Naive thymus-derived CD4-positive, alpha-beta T cell (primary cell): ENCODE measurements at regions not wholly inside any gene's neighbourhood (a gene's known extent, or its start where the extent isn't known, plus 50 kb on each side); places are given as distances from the start of the nearest gene placed in this dataset.

Experiments used
- ATAC-seq: fragments of 150-1000 bp; cut with Tn5 transposase; 2 replicates; pipeline ENCODE4 v1.10.0; 2021; ENCODE audit warnings: mild to moderate bottlenecking, moderate library complexity
- CTCF ChIA-PET: fragments of 350-600 bp; sonication (Branson Sonifier 250); formaldehyde crosslinking; loops from one replicate; lab custom pipeline; 2021; ENCODE audit warnings: antibody characterized with exemption; lab: Charles Lee
- POLR2A ChIA-PET: fragments of 350-600 bp; sonication (Branson Sonifier 250); formaldehyde crosslinking; loops from one replicate; lab custom pipeline; 2021; ENCODE audit warnings: antibody characterized with exemption, inconsistent platforms; lab: Charles Lee
- DNase-seq, 9 donors: peaks; one replicate each; pipeline versions ENCODE4 v3.0.0 to v3.0.0-alpha.2; 2020 to 2022; ENCODE audit warnings: mixed read lengths in 1 of 9
- H3K27ac ChIP-seq: one replicate; pipeline ENCODE4 v1.7.0; 2013; ENCODE audit warnings: mild to moderate bottlenecking, low read depth, low read length, moderate library complexity
- H3K27me3 ChIP-seq, 2 donors: one replicate each; pipeline ENCODE4 v1.7.0; 2013; ENCODE audit warnings: low read length in 2 of 2, mild to moderate bottlenecking in 2 of 2, moderate library complexity in 2 of 2; ENCODE audit not compliant: control insufficient read depth in 2 of 2, insufficient read depth in 2 of 2
- H3K36me3 ChIP-seq, 3 experiments: 1 replicate in 2 of 3; 2 replicates in 1 of 3; pipeline ENCODE4 v1.7.0; 2013; ENCODE audit warnings: low read length in 3 of 3, mild to moderate bottlenecking in 3 of 3, moderate library complexity in 1 of 3; ENCODE audit not compliant: insufficient read depth in 3 of 3, control insufficient read depth in 2 of 3
- H3K4me1 ChIP-seq, 2 donors: one replicate each; pipeline ENCODE4 v1.7.0; 2013; ENCODE audit warnings: low read length in 2 of 2, mild to moderate bottlenecking in 2 of 2, moderate library complexity in 1 of 2; ENCODE audit not compliant: control insufficient read depth in 2 of 2, insufficient read depth in 2 of 2
- H3K4me3 ChIP-seq: 2 replicates; pipeline ENCODE4 v1.7.0; 2013; ENCODE audit warnings: mild to moderate bottlenecking, low read length
- H3K9me3 ChIP-seq, 3 experiments: 1 replicate in 2 of 3; 2 replicates in 1 of 3; pipeline ENCODE4 v1.7.0; 2013; ENCODE audit warnings: low read length in 3 of 3; ENCODE audit not compliant: control insufficient read depth in 2 of 3
- H3K27ac Mint-ChIP-seq, 9 donors: one replicate each; pipeline ENCODE4 v1.8.0; 2020 to 2022; ENCODE audit warnings: mixed read lengths in 9 of 9, mild to moderate bottlenecking in 8 of 9, moderate library complexity in 5 of 9, inconsistent platforms in 2 of 9
- H3K27me3 Mint-ChIP-seq, 5 donors: one replicate each; pipeline ENCODE4 v1.8.0; 2021 to 2022; ENCODE audit warnings: mixed read lengths in 5 of 5, mild to moderate bottlenecking in 1 of 5
- H3K36me3 Mint-ChIP-seq, 5 donors: one replicate each; pipeline ENCODE4 v1.8.0; 2020 to 2022; ENCODE audit warnings: mixed read lengths in 5 of 5, mild to moderate bottlenecking in 3 of 5, inconsistent platforms in 1 of 5
- H3K4me1 Mint-ChIP-seq, 7 donors: one replicate each; pipeline ENCODE4 v1.8.0; 2020 to 2022; ENCODE audit warnings: mixed read lengths in 7 of 7, mild to moderate bottlenecking in 3 of 7, inconsistent platforms in 1 of 7
- H3K4me3 Mint-ChIP-seq, 10 donors: one replicate each; pipeline ENCODE4 v1.8.0; 2020 to 2022; ENCODE audit warnings: mild to moderate bottlenecking in 10 of 10, mixed read lengths in 10 of 10, moderate library complexity in 6 of 10, inconsistent platforms in 2 of 10
- H3K9me3 Mint-ChIP-seq, 11 donors: one replicate each; pipeline ENCODE4 v1.8.0; 2020 to 2022; ENCODE audit warnings: mixed read lengths in 11 of 11, mild to moderate bottlenecking in 4 of 11, inconsistent platforms in 1 of 11, moderate library complexity in 1 of 11
- intact Hi-C, 2 donors: fragments of 100-400 bp; cut with micrococcal nuclease; formaldehyde crosslinking; loops; one replicate each; pipeline ENCODE4 v1.15.1; 2023

DNA sequence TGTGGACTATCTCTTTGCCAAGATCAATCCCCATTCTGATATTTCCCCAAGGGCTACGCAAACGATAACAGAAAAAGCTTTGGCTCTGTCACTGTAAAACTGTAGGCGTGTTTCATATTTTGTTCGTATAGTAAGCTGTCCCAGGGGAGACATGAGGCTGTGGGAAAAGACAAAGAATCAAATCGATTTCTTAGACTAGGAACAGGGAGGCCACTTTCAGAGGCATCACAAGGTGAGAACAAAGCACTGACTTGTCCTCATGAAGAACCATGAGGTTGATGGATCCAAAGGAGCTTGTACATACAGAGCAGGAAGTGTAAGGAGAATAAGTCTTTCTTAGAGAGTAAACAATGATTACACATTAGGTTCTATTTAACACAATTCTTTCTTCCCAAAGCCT, 255.7 kb downstream of the HNMT start:
- no peak overlapping the region for H3K27ac Mint-ChIP-seq
- no peak for ATAC-seq
- no peak for DNase-seq
- H3K4me1 Mint-ChIP-seq: no peaks in the 10 kb centered on the region
- no peaks in the 10 kb centered on the region for H3K36me3 ChIP-seq
- H3K27ac ChIP-seq: no peak overlapping the region
- no peaks in the 10 kb centered on the region for H3K9me3 ChIP-seq
- H3K27me3 Mint-ChIP-seq: no peaks in the 10 kb centered on the region
- CTCF ChIA-PET: no interaction called here
- H3K4me1 ChIP-seq: no peaks in the 10 kb centered on the region
- intact Hi-C loops: no loop called here
- no peak overlapping the region for H3K4me3 ChIP-seq
- no peak overlapping the region for H3K4me3 Mint-ChIP-seq
- POLR2A ChIA-PET: no interaction called here
- no peaks in the 10 kb centered on the region for H3K27me3 ChIP-seq
- H3K9me3 Mint-ChIP-seq: peaks cover 0 to 8% (median 4%) of the 10 kb centered on the region in 11 donors
- no peaks in the 10 kb centered on the region for H3K36me3 Mint-ChIP-seq

- Mint-ChIP-seq H3K9me3 (peaks cover 0 to 8% (median 4%) of the 10 kb centered on the region in 11 donors), H3K36me3 (no peaks in the 10 kb centered on the region), H3K4me3 (no peak overlapping the region), H3K4me1 (no peaks in the 10 kb centered on the region), H3K27me3 (no peaks in the 10 kb centered on the region), H3K27ac (no peak overlapping the region)
- Histone ChIP-seq H3K9me3 (no peaks in the 10 kb centered on the region), H3K36me3 (no peaks in the 10 kb centered on the region), H3K27me3 (no peaks in the 10 kb centered on the region), H3K27ac (no peak overlapping the region), H3K4me1 (no peaks in the 10 kb centered on the region), H3K4me3 (no peak overlapping the region)
- POLR2A ChIA-PET: no interaction called here
- intact Hi-C loops: no loop called here
- no peak for ATAC-seq
- CTCF ChIA-PET: no interaction called here
- no peak for DNase-seq
These were observed 257.1 kb downstream of the HNMT start for GRCh38 chr2:138221358-138221757.

GRCh38 chr2:138223319-138223718, 259.0 kb downstream of the HNMT start:
- Mint-ChIP-seq H3K36me3 (no peaks in the 10 kb centered on the region), H3K4me1 (no peaks in the 10 kb centered on the region), H3K9me3 (peaks cover 0 to 12% (median 4%) of the 10 kb centered on the region in 11 donors), H3K27me3 (no peaks in the 10 kb centered on the region), H3K4me3 (no peak overlapping the region), H3K27ac (no peak overlapping the region)
- no peak overlapping the region for H3K27ac ChIP-seq
- no peaks in the 10 kb centered on the region for H3K9me3 ChIP-seq
- no peak for ATAC-seq
- no peaks in the 10 kb centered on the region for H3K4me1 ChIP-seq
- no peaks in the 10 kb centered on the region for H3K27me3 ChIP-seq
- intact Hi-C loops: no loop called here
- H3K4me3 ChIP-seq: no peak overlapping the region
- POLR2A ChIA-PET: no interaction called here
- CTCF ChIA-PET: no interaction called here
- DNase-seq: no peak
- no peaks in the 10 kb centered on the region for H3K36me3 ChIP-seq

DNA sequence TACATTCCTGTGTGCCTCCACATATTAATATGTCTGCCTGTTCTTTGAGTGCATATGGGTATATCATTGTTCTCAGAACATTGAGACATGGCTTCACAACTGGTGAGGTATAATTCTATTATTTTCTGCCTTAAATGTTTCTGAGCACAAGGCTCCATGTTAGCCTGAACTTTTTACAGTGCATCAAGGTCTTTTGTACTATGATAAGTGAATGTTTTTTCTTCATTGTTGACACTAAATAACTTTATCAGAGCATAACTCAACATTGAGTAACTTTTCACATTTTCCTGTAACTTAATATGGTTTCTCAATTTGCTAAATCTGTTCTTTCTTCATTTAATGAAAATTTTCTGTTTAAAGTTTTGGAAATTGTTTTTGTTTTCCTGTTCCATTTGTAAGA, 262.9 kb downstream of the HNMT start:
- ChIA-PET CTCF (no interaction called here), POLR2A (no interaction called here)
- H3K9me3 Mint-ChIP-seq: peaks cover 0 to 15% (median 7%) of the 10 kb centered on the region in 11 donors
- no peaks in the 10 kb centered on the region for H3K4me1 ChIP-seq
- no peak overlapping the region for H3K27ac ChIP-seq
- no peaks in the 10 kb centered on the region for H3K36me3 Mint-ChIP-seq
- H3K4me1 Mint-ChIP-seq: no peaks in the 10 kb centered on the region
- H3K27me3 Mint-ChIP-seq: peaks cover 0 to 4% (median 3%) of the 10 kb centered on the region in 5 donors
- DNase-seq (no peak), ATAC-seq (no peak)
- H3K27ac Mint-ChIP-seq: no peak overlapping the region
- H3K36me3 ChIP-seq: no peaks in the 10 kb centered on the region
- H3K4me3 Mint-ChIP-seq: no peak overlapping the region
- no peaks in the 10 kb centered on the region for H3K9me3 ChIP-seq
- intact Hi-C loops: no loop called here
- H3K4me3 ChIP-seq: no peak overlapping the region
- no peaks in the 10 kb centered on the region for H3K27me3 ChIP-seq

DNA sequence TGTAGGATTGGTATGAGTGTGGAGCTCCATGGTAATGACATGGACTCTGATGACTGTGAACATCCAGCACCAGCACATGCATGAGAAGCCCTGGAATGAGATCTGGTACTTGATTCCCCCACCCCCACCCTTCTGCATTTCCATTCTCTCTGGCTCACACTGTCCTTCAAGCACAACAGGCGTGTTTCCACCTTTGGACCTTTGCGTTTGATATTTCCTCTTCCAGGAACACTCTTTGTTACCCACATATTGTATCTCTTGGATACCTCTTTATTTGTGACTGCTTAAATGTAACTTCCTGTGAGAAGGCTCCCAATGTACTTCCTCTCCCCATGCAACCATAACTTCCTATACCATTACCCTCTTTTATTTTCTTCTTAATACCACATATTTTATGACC, 263.8 kb downstream of the HNMT start:
- H3K9me3 ChIP-seq: no peaks in the 10 kb centered on the region
- no peaks in the 10 kb centered on the region for H3K36me3 Mint-ChIP-seq
- H3K4me3 ChIP-seq: no peak overlapping the region
- CTCF ChIA-PET: no interaction called here
- no peak overlapping the region for H3K4me3 Mint-ChIP-seq
- ATAC-seq (no peak), DNase-seq (no peak)
- POLR2A ChIA-PET: no interaction called here
- peaks cover 0 to 8% (median 4%) of the 10 kb centered on the region in 5 donors for H3K27me3 Mint-ChIP-seq
- no peaks in the 10 kb centered on the region for H3K4me1 ChIP-seq
- intact Hi-C loops: no loop called here
- H3K9me3 Mint-ChIP-seq: peaks cover 0 to 18% (median 8%) of the 10 kb centered on the region in 11 donors
- H3K36me3 ChIP-seq: no peaks in the 10 kb centered on the region
- H3K27ac ChIP-seq: no peak overlapping the region
- H3K27ac Mint-ChIP-seq: no peak overlapping the region
- no peaks in the 10 kb centered on the region for H3K27me3 ChIP-seq
- H3K4me1 Mint-ChIP-seq: no peaks in the 10 kb centered on the region

- H3K36me3 Mint-ChIP-seq: no peaks in the 10 kb centered on the region
- no peak overlapping the region for H3K27ac Mint-ChIP-seq
- ATAC-seq (no peak), DNase-seq (no peak)
- no peak overlapping the region for H3K27ac ChIP-seq
- no peaks in the 10 kb centered on the region for H3K36me3 ChIP-seq
- peaks cover 0 to 9% (median 5%) of the 10 kb centered on the region in 11 donors for H3K9me3 Mint-ChIP-seq
- H3K4me1 Mint-ChIP-seq: no peaks in the 10 kb centered on the region
- POLR2A ChIA-PET: no interaction called here
- CTCF ChIA-PET: no interaction called here
- no peak overlapping the region for H3K4me3 ChIP-seq
- no peaks in the 10 kb centered on the region for H3K9me3 ChIP-seq
- intact Hi-C loops: no loop called here
- H3K27me3 ChIP-seq: no peaks in the 10 kb centered on the region
- no peak overlapping the region for H3K4me3 Mint-ChIP-seq
- H3K4me1 ChIP-seq: no peaks in the 10 kb centered on the region
- H3K27me3 Mint-ChIP-seq: peaks cover 0 to 9% (median 8%) of the 10 kb centered on the region in 5 donors
These were observed 267.3 kb upstream of the SPOPL start for GRCh38 chr2:138234265-138234664.

GRCh38 chr2:138235041-138235440, 266.5 kb upstream of the SPOPL start:
- POLR2A ChIA-PET: no interaction called here

More at GRCh38 chr2:138235041-138235440, 266.5 kb upstream of the SPOPL start:
- DNase-seq (no peak), ATAC-seq (no peak)
- intact Hi-C loops: no loop called here
- H3K36me3 Mint-ChIP-seq: no peaks in the 10 kb centered on the region
- no peak overlapping the region for H3K4me3 Mint-ChIP-seq
- H3K27ac Mint-ChIP-seq: no peak overlapping the region
- Histone ChIP-seq H3K9me3 (no peaks in the 10 kb centered on the region), H3K27ac (no peak overlapping the region), H3K4me3 (no peak overlapping the region), H3K27me3 (no peaks in the 10 kb centered on the region), H3K4me1 (no peaks in the 10 kb centered on the region), H3K36me3 (no peaks in the 10 kb centered on the region)
- H3K4me1 Mint-ChIP-seq: no peaks in the 10 kb centered on the region
- CTCF ChIA-PET: no interaction called here
- peaks cover 0 to 9% (median 8%) of the 10 kb centered on the region in 5 donors for H3K27me3 Mint-ChIP-seq
- peaks cover 0 to 9% (median 4%) of the 10 kb centered on the region in 11 donors for H3K9me3 Mint-ChIP-seq
